ENCODE measurements at regions not wholly inside any gene's neighbourhood (a gene's known extent, or its start where the extent isn't known, plus 50 kb on each side); places are given as distances from the start of the nearest gene placed in this dataset.

DNA sequence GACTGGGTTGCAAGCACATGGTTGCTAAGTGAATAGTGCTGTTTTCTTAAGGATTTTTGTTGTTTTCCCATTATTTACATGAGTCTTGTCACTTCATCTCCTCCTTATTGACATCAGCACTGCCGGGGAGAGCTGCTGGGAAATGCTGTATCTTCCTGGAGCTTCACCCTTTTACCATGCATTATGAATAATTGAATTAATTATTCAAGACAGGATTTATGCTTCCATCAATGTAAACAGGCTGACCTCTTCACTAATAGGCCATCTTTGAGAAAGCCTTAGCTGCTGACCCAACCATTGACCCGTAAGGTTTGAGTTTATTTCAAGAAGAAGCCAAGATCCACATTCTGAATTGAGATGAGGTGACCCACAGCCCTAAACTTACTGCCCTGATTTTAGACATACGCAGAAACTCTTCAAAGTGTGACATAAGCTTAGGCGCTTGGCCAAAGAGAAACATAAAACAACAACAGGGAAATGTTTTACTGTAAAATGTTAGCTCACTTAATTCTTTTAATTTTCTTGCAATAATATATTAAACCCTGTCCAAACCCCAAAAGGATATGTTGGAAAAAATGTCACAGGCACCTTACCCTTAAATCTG is 365.5 kb upstream of the SYT4 start:
- DNase-seq: no peak

- DNase-seq: no peak
Observed at GRCh38 chr18:43648002-43648401, 370.7 kb upstream of the SYT4 start.

GRCh38 chr18:43649649-43650357 is 372.5 kb upstream of the SYT4 start:
- DNase-seq: no peak

DNA sequence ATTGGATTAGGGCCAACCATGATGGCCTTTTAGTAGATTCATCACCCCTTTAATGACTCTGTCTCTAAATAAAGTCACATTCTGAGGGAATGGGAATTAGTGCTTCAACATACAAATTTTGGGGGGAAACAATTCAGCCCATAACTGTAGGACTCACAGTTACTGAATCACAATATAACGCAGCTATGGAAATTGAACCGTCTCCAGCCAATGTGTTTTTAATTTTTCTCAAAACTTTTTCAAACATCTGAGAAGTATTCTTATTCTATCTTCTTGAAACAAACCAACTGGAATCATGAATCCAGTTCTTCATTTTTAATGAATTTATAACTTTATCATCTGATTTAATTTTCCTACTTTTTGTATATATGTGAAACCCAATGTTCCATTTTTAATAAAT is 373.1 kb upstream of the SYT4 start:
- no peak for DNase-seq

GRCh38 chr18:43651057-43651456 is 373.8 kb upstream of the SYT4 start:
- no peak for DNase-seq

- no peak for DNase-seq
Observed at GRCh38 chr18:43656547-43656946, 379.3 kb upstream of the SYT4 start.

GRCh38 chr18:43661570-43661969 is 384.3 kb upstream of the SYT4 start:
- no peak for DNase-seq

DNA sequence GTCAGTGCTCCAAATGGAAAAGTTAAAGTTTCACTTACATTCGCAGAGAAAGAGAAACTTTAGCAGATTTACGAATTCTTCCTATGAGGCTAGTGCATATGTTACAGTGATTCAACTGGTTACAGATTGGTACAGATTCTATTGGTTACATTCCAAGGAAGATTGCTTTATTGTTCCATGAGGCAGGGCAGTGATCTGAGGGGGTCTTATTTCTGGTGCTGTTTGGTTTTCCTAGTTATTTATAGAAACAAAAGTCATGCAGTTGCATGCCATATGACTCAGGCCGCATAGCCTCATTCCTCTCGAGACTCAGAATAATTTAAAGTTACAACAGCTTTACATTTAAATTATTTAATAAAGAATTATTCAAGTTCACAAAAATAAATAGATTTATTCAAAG is 385.4 kb upstream of the SYT4 start:
- no peak for DNase-seq

DNA sequence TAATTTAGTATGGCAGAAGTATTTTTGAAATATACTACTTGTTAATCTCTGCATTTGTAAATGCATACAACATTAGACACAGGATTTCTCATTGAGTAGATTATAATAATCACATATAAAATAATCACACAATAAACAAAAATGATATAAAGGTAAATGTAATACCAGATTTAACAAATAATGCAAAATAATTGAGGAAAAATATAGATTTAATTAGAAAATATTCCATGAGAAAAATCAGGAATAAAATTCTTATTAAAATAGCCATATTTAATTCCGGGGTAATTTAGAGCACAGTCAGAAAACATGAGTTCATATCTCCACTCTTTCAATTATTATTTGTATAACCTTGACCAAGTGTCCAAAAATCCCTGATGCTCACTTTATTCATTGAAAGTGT is 385.9 kb upstream of the SYT4 start:
- no peak for DNase-seq

DNA sequence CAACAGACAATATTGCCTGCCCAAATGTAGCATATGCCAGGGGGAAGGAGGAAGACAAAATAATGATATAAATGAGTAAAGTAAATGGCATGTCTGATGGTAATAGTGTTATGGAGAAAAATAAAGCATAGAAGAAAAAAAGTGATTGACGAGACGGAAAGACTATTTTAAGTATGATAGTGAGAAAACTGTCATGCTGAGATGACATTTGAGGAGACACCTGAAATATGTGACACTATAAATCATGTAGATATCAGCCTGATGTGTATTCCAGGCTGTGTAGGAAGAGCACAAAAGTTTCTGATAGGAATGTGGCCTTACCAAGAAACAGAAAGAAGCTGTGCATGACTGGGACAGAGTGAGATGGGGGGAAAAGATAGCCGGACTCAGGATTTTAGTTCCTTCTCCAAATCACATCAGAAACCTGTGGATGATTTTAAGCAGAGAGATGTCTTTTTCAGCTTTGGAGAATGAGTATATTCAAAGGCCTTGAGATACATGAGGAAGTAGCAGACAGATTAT is 387.3 kb upstream of the SYT4 start:
- no peak for DNase-seq

GRCh38 chr18:43665105-43665788 is 388.0 kb upstream of the SYT4 start:
- DNase-seq: no peak

DNA sequence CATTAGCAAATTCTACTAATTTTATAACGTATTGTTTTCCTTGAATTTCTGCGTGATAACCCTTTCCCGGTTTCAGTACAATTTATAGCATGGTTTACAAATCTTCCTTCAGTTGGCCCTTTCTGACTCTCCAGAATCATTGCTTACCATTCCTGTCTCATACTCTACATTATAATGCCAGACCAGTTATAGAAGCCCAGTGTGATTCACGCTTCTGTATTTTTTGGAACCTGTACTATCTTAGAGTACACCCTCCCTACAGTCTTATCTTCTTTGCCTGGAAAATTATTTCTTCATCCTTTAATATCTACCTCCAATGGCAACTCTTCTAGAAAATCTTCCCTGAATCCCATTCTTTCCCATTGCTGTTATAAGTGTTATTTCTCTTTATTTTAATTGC is 391.6 kb upstream of the SYT4 start:
- no peak for DNase-seq

DNA sequence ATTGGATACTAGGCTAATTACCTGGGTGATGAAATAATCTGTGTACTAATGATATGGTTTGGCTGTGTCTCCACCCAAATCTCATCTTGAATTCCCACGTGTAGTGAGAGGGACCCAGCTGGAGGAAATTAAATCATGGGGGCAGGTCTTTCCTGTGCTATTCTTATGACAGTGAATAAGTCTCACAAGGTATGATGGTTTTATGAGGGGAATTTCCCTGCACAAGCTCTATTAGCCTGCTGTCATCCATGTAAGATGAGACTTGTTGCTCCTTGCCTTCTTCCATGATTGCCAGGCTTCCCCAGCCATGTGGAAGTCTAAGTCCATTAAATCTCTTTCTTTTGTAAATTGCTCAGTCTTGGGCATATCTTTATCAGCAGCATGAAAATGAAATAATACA is 394.1 kb upstream of the SYT4 start:
- DNase-seq: no peak

- DNase-seq: no peak
Observed at GRCh38 chr18:43680096-43680495, 402.8 kb upstream of the SYT4 start.

GRCh38 chr18:43681661-43682060 is 404.4 kb upstream of the SYT4 start:
- no peak for DNase-seq

DNA sequence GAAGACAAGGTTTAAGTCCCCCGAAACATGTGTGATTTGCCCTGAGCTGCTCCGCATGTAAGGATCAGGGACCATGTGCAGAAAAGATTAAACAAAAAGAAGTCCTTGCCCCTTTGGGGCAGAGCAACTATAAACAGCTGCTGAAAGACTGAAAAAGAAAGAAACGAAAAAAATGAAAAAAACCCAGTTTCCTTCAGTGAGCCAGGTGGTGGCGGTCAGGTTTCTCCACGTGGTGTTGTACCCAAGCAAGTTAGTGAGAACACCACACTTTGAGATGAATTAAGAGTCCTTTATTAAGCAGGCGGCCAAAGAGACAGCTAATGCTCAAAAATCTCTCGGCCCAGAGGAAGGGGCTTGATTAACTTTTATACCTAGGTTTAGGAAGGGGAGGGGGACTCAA is 404.9 kb upstream of the SYT4 start:
- no peak for DNase-seq

DNA sequence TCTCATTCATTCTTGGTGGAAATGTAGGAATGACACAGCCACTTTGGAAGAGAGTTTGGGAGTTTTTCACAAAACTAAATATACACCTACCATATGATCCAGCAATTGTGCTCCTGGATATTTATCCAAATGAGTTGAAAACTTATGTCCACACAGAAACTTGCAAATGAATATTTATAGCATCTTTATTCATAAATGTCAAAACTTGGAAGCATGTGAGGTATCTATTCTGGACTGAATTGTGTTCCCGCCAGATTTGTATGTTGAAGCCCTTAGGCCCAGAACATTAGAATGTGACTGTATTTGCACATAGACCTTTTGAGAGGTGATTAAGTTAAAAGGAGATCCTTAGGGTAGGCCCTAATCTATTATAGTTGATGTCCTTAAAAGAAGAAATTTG is 409.4 kb upstream of the SYT4 start:
- no peak for DNase-seq

DNA sequence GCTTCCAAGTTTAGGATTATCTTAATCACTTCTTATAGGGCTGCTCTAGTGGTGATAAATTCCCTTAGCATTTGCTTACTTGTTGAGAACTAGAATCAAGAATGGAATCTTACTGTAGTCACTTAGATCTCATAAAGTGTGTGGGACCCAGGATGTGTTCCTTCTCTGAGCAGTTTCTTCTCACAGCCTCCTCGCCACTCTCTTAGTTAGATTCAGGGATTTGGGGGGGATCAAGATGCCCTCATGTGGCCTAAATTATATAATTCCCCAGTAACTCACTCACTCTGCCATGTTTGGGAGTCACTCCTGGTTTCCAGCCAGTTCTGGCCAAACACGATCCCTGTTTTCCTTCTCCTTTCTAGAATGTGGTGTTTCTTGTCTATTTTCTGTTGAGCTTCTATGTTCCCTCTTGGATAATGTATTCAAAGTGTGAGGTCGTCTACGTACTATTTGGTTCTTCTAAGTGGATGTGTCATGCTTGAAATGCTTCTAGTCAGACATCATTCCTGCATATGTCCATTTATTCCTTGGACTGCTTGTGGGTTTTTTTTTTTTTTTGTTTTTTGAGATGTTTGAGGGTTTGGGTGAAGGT is 414.9 kb upstream of the SYT4 start:
- DNase-seq: no peak

DNA sequence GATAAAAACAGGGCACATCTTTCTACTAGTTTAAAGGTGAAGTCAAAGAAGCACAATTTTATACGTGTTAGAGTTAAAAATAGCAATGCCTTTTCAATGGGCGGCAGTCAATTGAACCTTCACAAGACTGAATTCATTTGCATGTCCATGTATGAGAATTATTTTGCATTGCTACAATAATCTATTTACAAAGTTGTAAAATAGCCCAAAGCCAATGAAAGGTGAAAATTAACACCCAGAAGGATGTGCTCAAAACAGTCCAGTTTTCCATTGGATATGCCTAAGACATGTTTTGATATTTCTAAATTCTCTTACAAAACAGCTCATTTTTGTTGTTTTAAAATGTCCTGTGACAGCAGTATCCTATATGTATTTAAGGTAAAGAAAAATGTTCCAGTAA is 425.1 kb upstream of the SYT4 start:
- DNase-seq: no peak

DNA sequence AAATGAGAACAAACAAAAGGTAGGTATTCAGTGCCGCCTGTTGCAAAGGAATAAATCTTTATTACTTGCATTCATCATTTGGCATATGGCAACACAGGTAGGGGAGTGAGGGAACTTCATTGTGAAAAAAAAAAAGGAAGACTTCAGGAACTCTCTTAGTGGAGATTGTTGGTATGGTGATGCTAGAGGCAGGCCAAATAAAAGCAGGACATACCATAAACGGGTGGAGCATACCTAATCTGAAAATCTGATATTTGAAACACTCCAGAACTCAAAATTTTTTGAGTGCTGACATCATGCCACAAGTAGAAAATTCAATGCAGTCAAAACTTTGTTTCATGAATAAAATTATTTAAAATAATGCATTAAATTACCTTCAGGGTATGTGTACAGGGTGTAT is 425.8 kb upstream of the SYT4 start:
- DNase-seq: no peak

DNA sequence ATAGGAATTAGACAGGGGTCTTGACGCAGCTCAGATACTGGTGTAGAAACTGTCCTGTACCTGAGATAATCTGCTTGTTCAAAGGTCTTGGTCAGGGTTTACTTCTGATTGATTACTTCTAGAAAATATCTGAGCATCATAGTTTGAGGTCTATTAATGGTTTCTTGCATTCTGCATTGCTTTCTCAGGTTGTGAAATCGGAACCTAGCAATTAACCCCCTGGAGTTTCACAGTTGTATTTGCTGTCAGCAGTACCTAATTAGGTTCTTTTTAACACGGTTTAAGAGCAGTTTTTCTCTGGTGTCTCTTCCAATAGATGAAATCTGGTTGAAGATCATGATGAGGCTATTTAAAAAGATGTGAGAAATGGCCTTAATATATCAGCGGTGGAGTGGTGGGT is 428.6 kb upstream of the SYT4 start:
- no peak for DNase-seq

GRCh38 chr18:43710135-43710534 is 432.8 kb upstream of the SYT4 start:
- DNase-seq: no peak
